PC-9 (cell line): ENCODE measurements at regions not wholly inside any gene's neighbourhood (a gene's known extent, or its start where the extent isn't known, plus 50 kb on each side); places are given as distances from the start of the nearest gene placed in this dataset.
A peak's percentile ranks its signal among the peaks of the same experiment; 100 is the strongest.

Experiments used
- BruUV-seq: library from RNA; stranded (reverse); fragments of 400-500 nt; replicated peaks from 2 replicates; lab custom pipeline; 2021; lab: Mats Ljungman, UMichigan
- CTCF ChIA-PET: fragments of 300-600 bp; sonication (Branson Sonifier 250); formaldehyde crosslinking; loops from one replicate; lab custom pipeline; 2022; ENCODE audit warnings: antibody characterized with exemption; lab: Charles Lee
- POLR2A ChIA-PET: fragments of 300-600 bp; sonication (Branson Sonifier 250); formaldehyde crosslinking; loops from one replicate; lab custom pipeline; 2022; ENCODE audit warnings: antibody characterized with exemption; ENCODE audit not compliant: unreplicated experiment; lab: Charles Lee
- DNase-seq, 2 experiments: peaks; one replicate each; pipeline versions ENCODE4 v3.0.0 to v3.0.0-alpha.2; 2015 to 2022; ENCODE audit warnings: mixed read lengths in 1 of 2
- H2AFZ ChIP-seq: fragments of 200-600 bp; sonication (generic); 2 replicates; pipeline ENCODE4 v1.8.1; 2017; ENCODE audit warnings: antibody characterized with exemption
- H3F3A ChIP-seq: fragments of 200-600 bp; sonication (generic); 2 replicates; pipeline ENCODE4 v1.8.1; 2017; ENCODE audit warnings: antibody characterized with exemption, mild to moderate bottlenecking, low read depth; ENCODE audit not compliant: insufficient read depth
- H3K27ac ChIP-seq: fragments of 200-600 bp; sonication (generic); 2 replicates; pipeline ENCODE4 v1.6.1; 2016; ENCODE audit warnings: mixed run types
- H3K27me3 ChIP-seq: fragments of 200-600 bp; sonication (generic); 2 replicates; pipeline ENCODE4 v1.6.1; 2016; ENCODE audit warnings: low read depth, mixed run types; ENCODE audit not compliant: insufficient read depth
- H3K36me3 ChIP-seq: fragments of 200-600 bp; sonication (generic); 2 replicates; pipeline ENCODE4 v1.6.1; 2016; ENCODE audit warnings: low read depth, mixed run types
- H3K4me1 ChIP-seq: fragments of 200-600 bp; sonication (generic); replicated peaks from 2 replicates; pipeline ENCODE4 v1.6.1; 2016; ENCODE audit warnings: mixed run types; ENCODE audit not compliant: insufficient read depth
- H3K4me2 ChIP-seq: fragments of 200-600 bp; sonication (generic); 2 replicates; pipeline ENCODE4 v1.6.1; 2017; ENCODE audit warnings: mixed run types
- H3K4me3 ChIP-seq: fragments of 200-600 bp; sonication (generic); 2 replicates; pipeline ENCODE4 v1.6.1; 2016; ENCODE audit warnings: mixed run types
- H3K79me2 ChIP-seq: fragments of 200-600 bp; sonication (generic); 2 replicates; pipeline ENCODE4 v1.6.1; 2017; ENCODE audit warnings: low read depth, mixed run types
- H3K9me2 ChIP-seq: fragments of 200-600 bp; sonication (generic); 2 replicates; pipeline ENCODE4 v1.8.1; 2017; ENCODE audit warnings: mild to moderate bottlenecking; ENCODE audit not compliant: insufficient read depth
- H3K9me3 ChIP-seq: fragments of 200-600 bp; sonication (generic); 2 replicates; pipeline ENCODE4 v1.8.1; 2016; ENCODE audit warnings: low read depth; ENCODE audit not compliant: insufficient read depth
- H4K20me1 ChIP-seq: fragments of 200-600 bp; sonication (generic); 2 replicates; pipeline ENCODE4 v1.8.1; 2017; ENCODE audit not compliant: insufficient read depth
- EZH2 ChIP-seq: fragments of 200-600 bp; sonication (generic); IDR thresholded peaks from 2 replicates; pipeline ENCODE4 v1.8.0; 2017; ENCODE audit warnings: antibody characterized with exemption, low read depth
- intact Hi-C: fragments of 100-400 bp; cut with micrococcal nuclease; formaldehyde crosslinking; loops from one replicate; pipeline ENCODE4 v1.10.0; 2022; ENCODE audit not compliant: unreplicated experiment
- TF ChIP-seq, protein P1 (sequence below): fragments of 200-600 bp; sonication (generic); conservative IDR thresholded peaks from 2 replicates; pipeline ENCODE4 v1.6.1; 2017; ENCODE audit warnings: mixed run types, antibody characterized with exemption, mild to moderate bottlenecking, moderate library complexity

- no peaks in the 10 kb centered on the region for H3K79me2 ChIP-seq
- H2AFZ ChIP-seq = no peak overlapping the region
- no peaks in the 10 kb centered on the region for H3K36me3 ChIP-seq
- CTCF ChIA-PET = interaction anchor here (0.7 kb wide), 1 partner anchor 545 kb away, joined by 3 read pairs; no protein-coding TSS in a partner anchor
- no TSS peak for BruUV-seq
- no peaks in the 10 kb centered on the region for H3K9me3 ChIP-seq
- no peak overlapping the region for H3K4me3 ChIP-seq
- H3K27ac ChIP-seq = no peak overlapping the region
- peaks cover 20% of the 10 kb centered on the region for H3K4me1 ChIP-seq
- DNase-seq = no peak
- no peak overlapping the region for H3K4me2 ChIP-seq
- intact Hi-C loops = no loop called here
- no peaks in the 10 kb centered on the region for H4K20me1 ChIP-seq
- TF ChIP-seq EZH2 = no peak
- TF ChIP-seq, protein P1, sequence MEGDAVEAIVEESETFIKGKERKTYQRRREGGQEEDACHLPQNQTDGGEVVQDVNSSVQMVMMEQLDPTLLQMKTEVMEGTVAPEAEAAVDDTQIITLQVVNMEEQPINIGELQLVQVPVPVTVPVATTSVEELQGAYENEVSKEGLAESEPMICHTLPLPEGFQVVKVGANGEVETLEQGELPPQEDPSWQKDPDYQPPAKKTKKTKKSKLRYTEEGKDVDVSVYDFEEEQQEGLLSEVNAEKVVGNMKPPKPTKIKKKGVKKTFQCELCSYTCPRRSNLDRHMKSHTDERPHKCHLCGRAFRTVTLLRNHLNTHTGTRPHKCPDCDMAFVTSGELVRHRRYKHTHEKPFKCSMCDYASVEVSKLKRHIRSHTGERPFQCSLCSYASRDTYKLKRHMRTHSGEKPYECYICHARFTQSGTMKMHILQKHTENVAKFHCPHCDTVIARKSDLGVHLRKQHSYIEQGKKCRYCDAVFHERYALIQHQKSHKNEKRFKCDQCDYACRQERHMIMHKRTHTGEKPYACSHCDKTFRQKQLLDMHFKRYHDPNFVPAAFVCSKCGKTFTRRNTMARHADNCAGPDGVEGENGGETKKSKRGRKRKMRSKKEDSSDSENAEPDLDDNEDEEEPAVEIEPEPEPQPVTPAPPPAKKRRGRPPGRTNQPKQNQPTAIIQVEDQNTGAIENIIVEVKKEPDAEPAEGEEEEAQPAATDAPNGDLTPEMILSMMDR = no peak
- no peaks in the 10 kb centered on the region for H3K27me3 ChIP-seq
- no peaks in the 10 kb centered on the region; the same call in 1 of the 2 replicates for H3K9me2 ChIP-seq
- peaks cover 10% of the 10 kb centered on the region; the same call in 1 of the 2 replicates for H3F3A ChIP-seq
- POLR2A ChIA-PET = no interaction called here
Measured at GRCh38 chr9:91116711-91117110, 245.0 kb downstream of the AUH start.

DNA sequence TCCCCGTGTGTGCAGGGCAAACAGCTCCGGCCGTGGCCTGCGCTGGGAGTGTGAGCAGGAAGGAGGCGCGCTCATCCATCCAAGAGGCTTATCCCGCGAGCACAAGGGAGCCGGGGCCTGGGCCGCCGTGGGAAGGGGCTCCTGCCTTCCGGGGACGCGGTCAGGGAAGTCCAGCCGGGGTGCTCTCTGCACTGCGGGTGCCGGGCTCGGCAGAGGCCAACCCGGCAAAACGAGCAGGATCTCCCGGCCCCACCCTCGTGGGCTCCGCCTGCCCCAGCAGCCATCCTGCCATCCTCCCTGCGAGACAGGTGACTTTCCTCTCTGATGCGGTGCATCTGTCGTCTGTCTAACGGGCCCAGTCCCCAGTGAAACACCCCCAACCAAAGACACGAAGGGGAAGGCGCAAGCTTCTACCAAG is 244.2 kb downstream of the AUH start:
- peaks cover 20% of the 10 kb centered on the region for H3K4me1 ChIP-seq
- H3K27ac ChIP-seq = no peak overlapping the region
- ChIA-PET CTCF (interaction anchor here (0.7 kb wide), 1 partner anchor 544 kb away, joined by 3 read pairs; no protein-coding TSS in a partner anchor), POLR2A (interaction anchor here (0.6 kb wide), 1 partner anchor 47 kb away, joined by 3 read pairs; no protein-coding TSS in a partner anchor)
- no peaks in the 10 kb centered on the region for H3K36me3 ChIP-seq
- no peak overlapping the region for H2AFZ ChIP-seq
- H4K20me1 ChIP-seq = no peaks in the 10 kb centered on the region
- H3K9me2 ChIP-seq = no peaks in the 10 kb centered on the region; the same call in 1 of the 2 replicates
- intact Hi-C loops = no loop called here
- no TSS peak for BruUV-seq
- no peak overlapping the region for H3K4me2 ChIP-seq
- no peaks in the 10 kb centered on the region for H3K9me3 ChIP-seq
- H3F3A ChIP-seq = peaks cover 10% of the 10 kb centered on the region; the same call in 1 of the 2 replicates
- DNase-seq = no peak
- TF ChIP-seq, protein P1 = no peak
- TF ChIP-seq EZH2 = no peak
- no peaks in the 10 kb centered on the region for H3K27me3 ChIP-seq
- no peak overlapping the region for H3K4me3 ChIP-seq
- H3K79me2 ChIP-seq = no peaks in the 10 kb centered on the region

- peaks cover 10% of the 10 kb centered on the region; the same call in 1 of the 2 replicates for H3F3A ChIP-seq
- no peaks in the 10 kb centered on the region for H3K9me3 ChIP-seq
- no peak overlapping the region for H3K27ac ChIP-seq
- no peak overlapping the region for H3K4me2 ChIP-seq
- H4K20me1 ChIP-seq = no peaks in the 10 kb centered on the region
- intact Hi-C loops = no loop called here
- H3K4me3 ChIP-seq = no peak overlapping the region
- DNase-seq = peak in 1 of 2 experiments; percentile 75
- no peaks in the 10 kb centered on the region for H3K27me3 ChIP-seq
- no TSS peak for BruUV-seq
- ChIA-PET CTCF (no interaction called here), POLR2A (interaction anchor here (0.6 kb wide), 1 partner anchor 47 kb away, joined by 3 read pairs; no protein-coding TSS in a partner anchor)
- peaks cover 20% of the 10 kb centered on the region for H3K4me1 ChIP-seq
- no peak overlapping the region for H2AFZ ChIP-seq
- no peaks in the 10 kb centered on the region for H3K36me3 ChIP-seq
- TF ChIP-seq EZH2 = no peak
- TF ChIP-seq, protein P1 = no peak
- H3K79me2 ChIP-seq = no peaks in the 10 kb centered on the region
- no peaks in the 10 kb centered on the region; the same call in 1 of the 2 replicates for H3K9me2 ChIP-seq
Measured at GRCh38 chr9:91117959-91118703, 243.6 kb downstream of the AUH start.
